CD14-positive monocyte (primary cell): ENCODE measurements at regions not wholly inside any gene's neighbourhood (a gene's known extent, or its start where the extent isn't known, plus 50 kb on each side); places are given as distances from the start of the nearest gene placed in this dataset.

Source experiments
- DNase-seq, 3 donors: peaks; one replicate each; pipeline ENCODE4 v3.0.0-alpha.2; 2011 to 2022
- H2AFZ ChIP-seq: 2 replicates; pipeline ENCODE4 v1.6.0; 2012; ENCODE audit warnings: mild to moderate bottlenecking, low read depth, low read length, inconsistent platforms; ENCODE audit not compliant: insufficient read depth, poor library complexity, severe bottlenecking
- H3K27ac ChIP-seq, 2 donors: 1 replicate in 1 of 2; 2 replicates in 1 of 2; pipeline ENCODE4 v1.5.1; 2012 to 2013; ENCODE audit warnings: low read length in 2 of 2, control low read depth in 1 of 2, inconsistent platforms in 1 of 2, low read depth in 1 of 2, mild to moderate bottlenecking in 1 of 2
- H3K27me3 ChIP-seq, 2 donors: one replicate each; pipeline versions ENCODE4 v1.6.0 to v1.6.1; 2011 to 2013; ENCODE audit warnings: low read length in 2 of 2; ENCODE audit not compliant: control insufficient read depth in 2 of 2, insufficient read depth in 2 of 2
- H3K36me3 ChIP-seq, 2 donors: replicated peaks in 1 of 2; 1 replicate in 1 of 2; 2 replicates in 1 of 2; pipeline versions ENCODE4 v1.5.1 to v1.6.1; 2012 to 2013; ENCODE audit warnings: low read length in 2 of 2, control low read depth in 1 of 2, inconsistent platforms in 1 of 2, mild to moderate bottlenecking in 1 of 2; ENCODE audit not compliant: insufficient read depth in 2 of 2, control insufficient read depth in 1 of 2
- H3K4me1 ChIP-seq, 2 donors: 1 replicate in 1 of 2; 2 replicates in 1 of 2; pipeline versions ENCODE4 v1.5.1 to v1.6.1; 2012 to 2013; ENCODE audit warnings: low read length in 2 of 2, control low read depth in 1 of 2, inconsistent platforms in 1 of 2, mild to moderate bottlenecking in 1 of 2, moderate library complexity in 1 of 2; ENCODE audit not compliant: insufficient read depth in 2 of 2, control insufficient read depth in 1 of 2
- H3K4me2 ChIP-seq: replicated peaks from 2 replicates; pipeline ENCODE3; 2012; ENCODE audit warnings: low read length, moderate library complexity, mild to moderate bottlenecking; ENCODE audit not compliant: poor library complexity, severe bottlenecking; ENCODE audit errors: extremely low read depth
- H3K4me3 ChIP-seq, 3 experiments: fragments of 200-600 bp in 1 of 3; sonication (generic) in 1 of 3; replicated peaks in 1 of 3; 1 replicate in 2 of 3; 2 replicates in 1 of 3; pipeline ENCODE4 v1.5.1; 2011 to 2013; ENCODE audit warnings: low read length in 3 of 3, mild to moderate bottlenecking in 3 of 3, control low read depth in 2 of 3, low read depth in 2 of 3, inconsistent platforms in 1 of 3, moderate library complexity in 1 of 3
- H3K79me2 ChIP-seq: 2 replicates; pipeline ENCODE4 v1.6.0; 2012; ENCODE audit warnings: mild to moderate bottlenecking, control low read depth, inconsistent platforms, low read length, moderate library complexity; ENCODE audit not compliant: insufficient read depth
- H3K9ac ChIP-seq: 2 replicates; pipeline ENCODE4 v1.6.0; 2017; ENCODE audit warnings: low read length, mild to moderate bottlenecking; ENCODE audit not compliant: insufficient read depth, poor library complexity, severe bottlenecking
- H3K9me3 ChIP-seq, 2 donors: replicated peaks in 1 of 2; 1 replicate in 1 of 2; 2 replicates in 1 of 2; pipeline versions ENCODE4 v1.5.1 to v1.6.1; 2012 to 2013; ENCODE audit warnings: low read length in 2 of 2, control low read depth in 1 of 2; ENCODE audit not compliant: control insufficient read depth in 1 of 2, insufficient read depth in 1 of 2
- H4K20me1 ChIP-seq: 2 replicates; pipeline ENCODE4 v1.6.0; 2012; ENCODE audit warnings: mild to moderate bottlenecking, low read length, control low read depth, moderate library complexity; ENCODE audit not compliant: insufficient read depth
- H3K27ac Mint-ChIP-seq, 7 donors: one replicate each; pipeline ENCODE4 v1.8.0; 2020; ENCODE audit warnings: mild to moderate bottlenecking in 7 of 7, mixed read lengths in 7 of 7, moderate library complexity in 6 of 7, inconsistent platforms in 2 of 7
- H3K27me3 Mint-ChIP-seq, 3 donors: one replicate each; pipeline ENCODE4 v1.8.0; 2021 to 2022; ENCODE audit warnings: low read depth in 3 of 3, mild to moderate bottlenecking in 3 of 3, mixed read lengths in 3 of 3, moderate library complexity in 3 of 3, inconsistent platforms in 1 of 3
- H3K36me3 Mint-ChIP-seq, 2 donors: one replicate each; pipeline ENCODE4 v1.8.0; 2020; ENCODE audit warnings: mixed read lengths in 2 of 2, inconsistent platforms in 1 of 2, mild to moderate bottlenecking in 1 of 2
- H3K4me1 Mint-ChIP-seq: one replicate; pipeline ENCODE4 v1.8.0; 2020; ENCODE audit warnings: mild to moderate bottlenecking, mixed read lengths
- H3K4me3 Mint-ChIP-seq, 2 donors: one replicate each; pipeline ENCODE4 v1.8.0; 2020; ENCODE audit warnings: mild to moderate bottlenecking in 2 of 2, mixed read lengths in 2 of 2, moderate library complexity in 1 of 2
- H3K9me3 Mint-ChIP-seq, 7 donors: one replicate each; pipeline ENCODE4 v1.8.0; 2020 to 2022; ENCODE audit warnings: mixed read lengths in 7 of 7, mild to moderate bottlenecking in 6 of 7, moderate library complexity in 6 of 7, inconsistent platforms in 2 of 7
- CTCF ChIP-seq: fragments of 200-600 bp; IDR thresholded peaks from one replicate; pipeline ENCODE4 v1.8.0; 2022; ENCODE audit warnings: antibody characterized with exemption, mild to moderate bottlenecking
- WGBS: methylation state at CpG from one replicate; pipeline ENCODE4 v1.1.5; 2013; ENCODE audit warnings: missing lambda C conversion rate; ENCODE audit not compliant: insufficient coverage; 5-methylcytosine and 5-hydroxymethylcytosine counted together
- intact Hi-C, 2 donors: fragments of 100-400 bp; cut with micrococcal nuclease; formaldehyde crosslinking; loops; one replicate each; pipeline versions ENCODE4 v1.15.0 to v1.15.1; 2023

- Mint-ChIP-seq H3K4me3 (no peak overlapping the region), H3K36me3 (no peaks in the 10 kb centered on the region), H3K4me1 (no peaks in the 10 kb centered on the region), H3K9me3 (peaks cover 0 to 3% (median 0%) of the 10 kb centered on the region in 7 donors), H3K27ac (no peak overlapping the region), H3K27me3 (peaks cover 0 to 2% (median 1%) of the 10 kb centered on the region in 3 donors)
- no peak overlapping the region for H3K9ac ChIP-seq
- no peak overlapping the region for H3K4me3 ChIP-seq
- TF ChIP-seq CTCF, result no peak
- H3K27ac ChIP-seq, result no peak overlapping the region
- no peak overlapping the region for H3K4me2 ChIP-seq
- H3K79me2 ChIP-seq, result no peaks in the 10 kb centered on the region
- no peaks in the 10 kb centered on the region for H4K20me1 ChIP-seq
- intact Hi-C loops, result no loop called here
- no peak overlapping the region for H2AFZ ChIP-seq
- DNase-seq, result no peak
- no peaks in the 10 kb centered on the region for H3K36me3 ChIP-seq
- H3K27me3 ChIP-seq, result no peaks in the 10 kb centered on the region
- H3K4me1 ChIP-seq, result no peaks in the 10 kb centered on the region
- no peaks in the 10 kb centered on the region for H3K9me3 ChIP-seq
- WGBS, result 0% methylated on average over 1 of the region's 3 CpGs
These were observed 760.3 kb downstream of the NOVA1 start for GRCh38 chr14:25837551-25837965.

GRCh38 chr14:25836636-25837035 is 761.2 kb downstream of the NOVA1 start:
- WGBS, result no CpG with 5 or more reads among the region's 3 CpGs
- H3K4me3 ChIP-seq, result no peak overlapping the region
- no peaks in the 10 kb centered on the region for H3K36me3 ChIP-seq
- no peak overlapping the region for H3K27ac ChIP-seq
- no peaks in the 10 kb centered on the region for H3K36me3 Mint-ChIP-seq
- H3K79me2 ChIP-seq, result no peaks in the 10 kb centered on the region
- H2AFZ ChIP-seq, result no peak overlapping the region
- no peaks in the 10 kb centered on the region for H4K20me1 ChIP-seq
- H3K4me1 ChIP-seq, result no peaks in the 10 kb centered on the region
- H3K4me1 Mint-ChIP-seq, result no peaks in the 10 kb centered on the region
- H3K9me3 ChIP-seq, result no peaks in the 10 kb centered on the region
- H3K4me3 Mint-ChIP-seq, result no peak overlapping the region
- H3K9ac ChIP-seq, result no peak overlapping the region
- no peak overlapping the region for H3K4me2 ChIP-seq
- intact Hi-C loops, result no loop called here
- DNase-seq, result no peak
- peaks cover 0 to 4% (median 1%) of the 10 kb centered on the region in 3 donors for H3K27me3 Mint-ChIP-seq
- peaks cover 0 to 3% (median 0%) of the 10 kb centered on the region in 7 donors for H3K9me3 Mint-ChIP-seq
- H3K27me3 ChIP-seq, result no peaks in the 10 kb centered on the region
- H3K27ac Mint-ChIP-seq, result no peak overlapping the region
- no peak for TF ChIP-seq CTCF
